ENCODE measurements at regions not wholly inside any gene's neighbourhood (a gene's known extent, or its start where the extent isn't known, plus 50 kb on each side); places are given as distances from the start of the nearest gene placed in this dataset.

DNA sequence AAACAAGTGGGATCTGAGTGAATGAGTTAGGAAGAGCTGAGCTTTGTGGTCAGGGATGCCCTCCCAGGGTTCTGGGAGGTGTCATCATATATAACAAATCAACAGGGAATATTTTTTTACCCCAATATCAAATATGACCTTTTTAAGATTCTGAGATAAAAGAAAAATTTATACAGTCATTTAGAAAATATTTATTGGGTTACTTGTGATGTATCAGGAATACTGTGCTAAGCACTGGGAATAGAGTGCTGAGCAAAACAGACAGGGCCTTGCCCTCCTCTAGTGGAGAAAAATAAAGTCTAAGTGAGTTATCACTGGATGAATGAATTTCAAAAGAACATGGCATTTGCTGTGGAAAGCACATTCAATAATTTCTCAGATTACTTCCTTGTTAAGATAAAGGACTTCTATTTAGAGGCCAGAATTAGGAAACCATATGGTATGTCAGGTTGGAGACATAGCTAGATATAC is 102.9 kb downstream of the BOD1 start:
- no peak overlapping the region for H3K4me3 ChIP-seq (ENCODE audit: low read depth, low read length)
- FAIRE-seq = no peak
- H3K36me3 ChIP-seq (ENCODE audit: control insufficient read depth, insufficient read depth, low read length) = no peaks in the 10 kb centered on the region
- H3K27me3 ChIP-seq (ENCODE audit: control insufficient read depth, insufficient read depth, low read length) = no peaks in the 10 kb centered on the region
- DNase-seq (ENCODE audit: low read depth) = no peak
- TF ChIP-seq, protein P1, sequence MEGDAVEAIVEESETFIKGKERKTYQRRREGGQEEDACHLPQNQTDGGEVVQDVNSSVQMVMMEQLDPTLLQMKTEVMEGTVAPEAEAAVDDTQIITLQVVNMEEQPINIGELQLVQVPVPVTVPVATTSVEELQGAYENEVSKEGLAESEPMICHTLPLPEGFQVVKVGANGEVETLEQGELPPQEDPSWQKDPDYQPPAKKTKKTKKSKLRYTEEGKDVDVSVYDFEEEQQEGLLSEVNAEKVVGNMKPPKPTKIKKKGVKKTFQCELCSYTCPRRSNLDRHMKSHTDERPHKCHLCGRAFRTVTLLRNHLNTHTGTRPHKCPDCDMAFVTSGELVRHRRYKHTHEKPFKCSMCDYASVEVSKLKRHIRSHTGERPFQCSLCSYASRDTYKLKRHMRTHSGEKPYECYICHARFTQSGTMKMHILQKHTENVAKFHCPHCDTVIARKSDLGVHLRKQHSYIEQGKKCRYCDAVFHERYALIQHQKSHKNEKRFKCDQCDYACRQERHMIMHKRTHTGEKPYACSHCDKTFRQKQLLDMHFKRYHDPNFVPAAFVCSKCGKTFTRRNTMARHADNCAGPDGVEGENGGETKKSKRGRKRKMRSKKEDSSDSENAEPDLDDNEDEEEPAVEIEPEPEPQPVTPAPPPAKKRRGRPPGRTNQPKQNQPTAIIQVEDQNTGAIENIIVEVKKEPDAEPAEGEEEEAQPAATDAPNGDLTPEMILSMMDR (IDR thresholded peaks at IDR 0.05; ENCODE audit: insufficient read depth, low read length, severe bottlenecking) = no peak

DNA sequence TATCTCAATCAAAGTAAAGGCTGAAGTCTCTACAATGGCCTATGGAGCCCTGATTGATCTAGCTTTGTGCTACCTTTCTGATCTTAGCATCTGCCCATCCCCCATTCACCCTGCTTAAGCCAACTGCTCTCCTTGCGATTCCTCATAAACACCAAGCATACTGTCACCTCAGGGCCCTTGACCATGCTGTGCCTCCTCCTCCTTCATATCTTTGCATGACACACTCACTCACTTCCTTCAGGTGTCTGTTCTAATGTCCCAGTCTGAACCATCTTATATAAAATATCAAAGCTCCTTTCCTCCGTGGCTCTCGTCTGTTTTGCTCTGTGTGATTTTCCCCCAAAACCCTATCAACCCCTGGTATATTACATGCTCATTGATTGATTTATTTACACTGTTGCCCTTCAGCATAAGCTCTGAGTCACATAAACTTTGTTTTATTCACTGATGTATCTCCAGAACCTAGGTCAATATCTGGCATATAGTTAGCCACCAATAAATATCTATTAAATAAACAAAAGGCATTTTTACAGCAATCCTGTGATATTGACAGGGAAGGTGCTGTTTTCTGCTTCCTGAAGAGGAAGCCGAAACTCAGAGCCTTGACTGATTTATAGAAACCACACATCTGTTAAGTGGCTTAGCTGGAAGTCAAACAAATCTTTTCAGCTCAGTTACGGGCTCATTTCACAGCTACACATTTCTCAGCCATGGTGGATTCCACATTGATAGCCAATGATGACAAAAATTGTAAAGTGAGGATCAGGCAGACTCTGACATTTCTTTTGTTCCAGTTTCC is 103.6 kb downstream of the BOD1 start:
- no peaks in the 10 kb centered on the region for H3K27me3 ChIP-seq (ENCODE audit: control insufficient read depth, insufficient read depth, low read length)
- TF ChIP-seq, protein P1 (IDR thresholded peaks at IDR 0.05; ENCODE audit: insufficient read depth, low read length, severe bottlenecking) = no peak
- DNase-seq (ENCODE audit: low read depth) (no peak), FAIRE-seq (no peak)
- no peaks in the 10 kb centered on the region for H3K36me3 ChIP-seq (ENCODE audit: control insufficient read depth, insufficient read depth, low read length)
- no peak overlapping the region for H3K4me3 ChIP-seq (ENCODE audit: low read depth, low read length)

DNA sequence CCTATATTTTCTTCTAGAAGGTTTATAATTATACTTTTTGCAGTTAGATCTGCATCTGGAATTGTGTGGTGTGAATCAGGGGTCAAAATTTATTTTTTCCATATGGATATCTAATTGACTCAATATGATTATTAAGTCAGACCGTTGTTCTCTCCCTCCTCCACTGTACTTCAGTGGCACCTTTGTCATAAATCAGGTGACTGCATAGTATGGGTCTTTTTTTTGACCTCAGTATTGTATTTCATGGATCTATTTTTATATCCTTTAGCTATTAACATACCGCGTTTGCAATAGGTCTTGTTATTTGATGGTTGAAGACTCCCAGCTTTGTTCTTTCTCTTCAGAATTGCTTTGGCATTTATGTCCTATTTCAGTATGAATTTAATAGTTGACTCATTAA is 107.4 kb downstream of the BOD1 start:
- TF ChIP-seq, protein P1 (IDR thresholded peaks at IDR 0.05; ENCODE audit: insufficient read depth, low read length, severe bottlenecking) = no peak
- Histone ChIP-seq H3K4me3 (ENCODE audit: low read depth, low read length) (no peak overlapping the region), H3K36me3 (ENCODE audit: control insufficient read depth, insufficient read depth, low read length) (no peaks in the 10 kb centered on the region), H3K27me3 (ENCODE audit: control insufficient read depth, insufficient read depth, low read length) (no peaks in the 10 kb centered on the region)
- DNase-seq (ENCODE audit: low read depth) = no peak
- FAIRE-seq = no peak

DNA sequence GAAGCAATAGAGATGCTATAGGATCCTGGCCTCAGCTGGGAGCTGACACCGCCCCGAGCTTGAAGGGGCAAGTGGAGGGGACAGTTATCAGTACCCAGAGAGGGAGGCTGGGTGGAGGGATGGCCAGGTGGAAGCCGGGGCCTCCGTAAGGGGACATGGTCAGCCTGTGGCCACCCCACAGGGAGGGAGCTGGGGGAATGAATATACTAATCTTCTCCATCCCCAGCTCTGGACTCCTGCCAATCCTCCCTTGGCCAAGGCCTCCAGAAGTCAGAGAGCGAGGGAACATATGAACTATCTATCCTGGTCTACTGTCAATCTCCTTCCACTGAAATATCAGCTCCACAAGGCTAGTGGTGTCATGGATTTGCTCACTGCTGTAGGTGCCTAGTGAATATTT is 109.3 kb downstream of the BOD1 start:
- H3K36me3 ChIP-seq (ENCODE audit: control insufficient read depth, insufficient read depth, low read length) = no peaks in the 10 kb centered on the region
- H3K4me3 ChIP-seq (ENCODE audit: low read depth, low read length) = no peak overlapping the region
- DNase-seq (ENCODE audit: low read depth) = no peak
- no peaks in the 10 kb centered on the region for H3K27me3 ChIP-seq (ENCODE audit: control insufficient read depth, insufficient read depth, low read length)
- FAIRE-seq = no peak
- TF ChIP-seq, protein P1 (IDR thresholded peaks at IDR 0.05; ENCODE audit: insufficient read depth, low read length, severe bottlenecking) = no peak

DNA sequence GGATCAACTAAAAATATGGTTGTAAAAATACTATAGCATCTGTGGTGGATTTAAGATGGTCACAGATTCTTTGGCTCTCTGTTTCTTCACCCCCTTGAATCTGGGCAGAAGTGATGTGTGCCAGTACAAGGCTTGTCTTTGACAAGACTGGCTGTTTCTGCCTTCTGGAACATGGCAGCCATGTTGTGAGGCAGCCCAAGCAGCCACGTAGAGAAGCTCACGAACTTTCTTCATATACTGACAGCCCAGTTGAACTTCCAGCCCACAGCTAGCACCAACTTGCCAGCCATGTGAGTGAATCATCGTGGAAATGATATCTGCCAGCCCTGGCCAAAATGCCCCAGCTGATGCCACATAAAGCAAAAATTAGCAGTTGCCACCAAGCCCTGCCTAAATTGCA is 110.8 kb downstream of the BOD1 start:
- TF ChIP-seq, protein P1 (IDR thresholded peaks at IDR 0.05; ENCODE audit: insufficient read depth, low read length, severe bottlenecking) = no peak
- H3K4me3 ChIP-seq (ENCODE audit: low read depth, low read length) = no peak overlapping the region
- H3K27me3 ChIP-seq (ENCODE audit: control insufficient read depth, insufficient read depth, low read length) = no peaks in the 10 kb centered on the region
- DNase-seq (ENCODE audit: low read depth) (no peak), FAIRE-seq (no peak)
- no peaks in the 10 kb centered on the region for H3K36me3 ChIP-seq (ENCODE audit: control insufficient read depth, insufficient read depth, low read length)

DNA sequence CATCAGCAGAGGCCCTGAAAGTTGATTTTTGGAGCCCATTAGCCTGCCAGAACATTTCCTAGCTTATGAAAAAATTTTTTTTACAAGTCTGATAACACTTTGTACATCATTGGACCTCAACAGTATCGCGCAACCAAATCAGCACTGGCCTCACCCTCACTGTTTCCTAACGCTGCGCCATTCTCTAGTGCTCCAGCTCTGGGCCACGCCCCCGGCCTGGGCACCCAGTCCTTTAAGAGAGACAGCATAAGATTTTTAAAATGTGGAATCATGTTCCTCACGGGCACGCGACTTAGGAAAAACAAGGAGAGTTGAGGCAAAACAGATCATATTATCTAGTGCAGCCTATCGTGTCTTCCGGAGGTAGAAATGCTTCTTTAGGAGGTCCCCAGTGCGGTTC is 114.5 kb downstream of the BOD1 start:
- Histone ChIP-seq H3K36me3 (ENCODE audit: control insufficient read depth, insufficient read depth, low read length) (no peaks in the 10 kb centered on the region), H3K27me3 (ENCODE audit: control insufficient read depth, insufficient read depth, low read length) (no peaks in the 10 kb centered on the region), H3K4me3 (ENCODE audit: low read depth, low read length) (no peak overlapping the region)
- TF ChIP-seq, protein P1 (IDR thresholded peaks at IDR 0.05; ENCODE audit: insufficient read depth, low read length, severe bottlenecking) = no peak
- DNase-seq (ENCODE audit: low read depth) (no peak), FAIRE-seq (no peak)
